Lower leg skin (tissue), 4 donors: ENCODE measurements at regions not wholly inside any gene's neighbourhood (a gene's known extent, or its start where the extent isn't known, plus 50 kb on each side); places are given as distances from the start of the nearest gene placed in this dataset.
"Not testable (repeated sequence)": the region's sequence is repeated elsewhere in the genome, so short reads cannot be mapped to it uniquely, and the experiment has no call there.

Experiments used
- DNase-seq, 2 donors: peaks; one replicate each; pipeline ENCODE4 v3.0.0-alpha.2; 2019; ENCODE audit warnings: low spot score in 2 of 2
- H3K4me3 ChIP-seq: fragments of 200-600 bp; sonication (generic); 2 replicates; pipeline ENCODE4 v1.5.1; 2017; ENCODE audit warnings: mild to moderate bottlenecking, low read depth; ENCODE audit not compliant: poor library complexity, severe bottlenecking
- CTCF ChIP-seq, 3 donors: fragments of 450-650 bp; IDR thresholded peaks; one replicate each; pipeline ENCODE4 v1.5.1; 2016; ENCODE audit warnings: antibody characterized with exemption in 3 of 3, mild to moderate bottlenecking in 3 of 3, moderate library complexity in 2 of 3
- POLR2A ChIP-seq, 2 donors: fragments of 450-650 bp; IDR thresholded peaks; one replicate each; pipeline ENCODE4 v1.6.1; 2016 to 2017; ENCODE audit warnings: antibody characterized with exemption in 2 of 2, mild to moderate bottlenecking in 1 of 2, moderate library complexity in 1 of 2
- WGBS, 2 donors: methylation state at CpG; one replicate each; pipeline ENCODE4 v1.1.5; 2018; 5-methylcytosine and 5-hydroxymethylcytosine counted together
- intact Hi-C: fragments of 100-400 bp; cut with DNase I; formaldehyde crosslinking; loops from one replicate; pipeline ENCODE4 v1.15.0; 2023; ENCODE audit warnings: low total_unique reads

- no peak for DNase-seq
- H3K4me3 ChIP-seq: no peak overlapping the region
- intact Hi-C loops: no loop called here
- TF ChIP-seq POLR2A (IDR thresholded peaks at IDR 0.05) (no peak), CTCF (IDR thresholded peaks at IDR 0.05) (no peak)
Observed at GRCh38 chr10:108966005-108966404, 957.3 kb downstream of the XPNPEP1 start.

- intact Hi-C loops: no loop called here
- TF ChIP-seq POLR2A (IDR thresholded peaks at IDR 0.05): no peak
- no peak for TF ChIP-seq CTCF (IDR thresholded peaks at IDR 0.05)
- no peak for DNase-seq
- no peak overlapping the region for H3K4me3 ChIP-seq
Observed at GRCh38 chr10:108962172-108962571, 961.1 kb downstream of the XPNPEP1 start.

GRCh38 chr10:108957681-108958080 is 965.6 kb downstream of the XPNPEP1 start:
- H3K4me3 ChIP-seq: no peak overlapping the region
- no peak for TF ChIP-seq POLR2A (IDR thresholded peaks at IDR 0.05)
- no peak for TF ChIP-seq CTCF (IDR thresholded peaks at IDR 0.05)
- intact Hi-C loops: no loop called here
- 55 to 67% methylated on average over 3 of the region's 3 CpGs for WGBS, 2 donors
- DNase-seq: peak in 1 of 2 donors; percentile 49

GRCh38 chr10:108956149-108956548 is 967.2 kb downstream of the XPNPEP1 start:
- intact Hi-C loops: no loop called here
- 83 to 94% methylated on average over 1 of the region's 1 CpG for WGBS, 2 donors
- no peak for TF ChIP-seq CTCF (IDR thresholded peaks at IDR 0.05)
- no peak for DNase-seq
- H3K4me3 ChIP-seq: no peak overlapping the region

GRCh38 chr10:108920029-108920428 is 1003.3 kb downstream of the XPNPEP1 start:
- DNase-seq, H3K4me3 ChIP-seq, intact Hi-C loops: not testable (repeated sequence)

GRCh38 chr10:108913300-108913699 is 1010.0 kb downstream of the XPNPEP1 start:
- intact Hi-C loops: no loop called here
- TF ChIP-seq CTCF (IDR thresholded peaks at IDR 0.05) (no peak), POLR2A (IDR thresholded peaks at IDR 0.05) (no peak)
- 56% methylated on average over 3 of the region's 3 CpGs for WGBS, 2 donors
- no peak for DNase-seq
- no peak overlapping the region for H3K4me3 ChIP-seq
